ENCODE measurements at regions not wholly inside any gene's neighbourhood (a gene's known extent, or its start where the extent isn't known, plus 50 kb on each side); places are given as distances from the start of the nearest gene placed in this dataset.

DNA sequence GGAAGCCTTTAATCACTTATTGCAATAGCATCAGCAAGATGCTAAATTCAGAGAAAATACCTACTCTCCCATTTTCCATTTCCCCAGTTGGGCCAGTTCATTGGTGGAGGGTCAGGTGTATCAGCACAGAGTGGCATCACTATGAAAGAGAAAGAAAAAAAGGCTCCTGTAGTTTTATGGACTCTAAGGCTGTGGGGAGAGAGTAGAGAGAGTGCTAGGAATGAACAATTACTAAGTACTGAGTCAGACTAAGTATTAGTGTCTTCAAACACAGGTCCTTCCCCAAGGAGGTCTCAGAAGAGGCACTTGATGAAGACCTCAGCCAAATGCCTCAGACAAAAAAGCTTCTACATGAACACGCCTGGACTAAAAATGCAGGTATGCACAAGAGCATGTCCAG lies 1061.9 kb downstream of the FSTL5 start:
- no peak for DNase-seq

DNA sequence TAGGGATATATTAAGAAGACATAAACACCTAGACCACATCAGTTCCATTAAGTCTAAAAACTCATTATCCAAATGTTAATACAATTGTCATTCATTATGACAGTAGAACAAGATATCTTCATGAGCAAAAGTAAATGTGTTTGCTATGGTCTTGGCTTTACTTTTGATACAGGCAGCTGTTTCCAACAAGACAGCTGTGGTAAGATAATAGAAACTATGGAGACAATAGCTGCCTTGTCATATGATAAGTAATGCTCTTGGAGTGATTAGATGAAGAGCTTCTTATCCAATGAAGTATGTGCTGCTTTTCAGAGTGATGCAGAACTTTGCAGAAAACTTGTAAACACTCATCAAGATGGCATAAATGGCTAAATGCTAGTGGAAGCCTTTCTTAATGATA lies 1066.0 kb downstream of the FSTL5 start:
- no peak for DNase-seq

DNA sequence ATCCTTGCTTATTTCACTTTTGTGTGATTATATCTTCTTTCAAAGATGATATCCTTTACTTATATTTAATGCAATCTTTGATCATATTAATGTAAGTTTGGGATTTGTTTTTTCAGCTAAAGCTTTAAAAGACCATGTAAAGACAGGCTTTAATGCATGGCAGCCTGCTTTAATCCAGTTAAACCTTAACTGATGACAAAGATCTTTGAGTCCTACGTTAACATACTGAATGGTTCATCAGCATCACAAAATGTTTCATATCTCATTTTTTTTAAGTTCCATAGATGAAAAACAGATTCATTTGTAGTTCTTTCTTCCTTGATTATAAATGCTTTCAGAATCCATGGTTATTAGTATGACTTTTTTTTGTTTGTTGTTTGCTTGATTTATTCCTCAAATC lies 1102.8 kb downstream of the FSTL5 start:
- DNase-seq: no peak

Measured in C1 segment of cervical spinal cord (tissue), 14 donors.